Neural progenitor cell (in vitro differentiated cells): ENCODE measurements at regions not wholly inside any gene's neighbourhood (a gene's known extent, or its start where the extent isn't known, plus 50 kb on each side); places are given as distances from the start of the nearest gene placed in this dataset.

Experiments
- DNase-seq: peaks from one replicate; pipeline ENCODE4 v3.0.0-alpha.2; 2016; ENCODE audit warnings: low spot score
- H2AFZ ChIP-seq: fragments of 200-600 bp; sonication (generic); replicated peaks from 2 replicates; pipeline ENCODE4 v1.6.1; 2016; ENCODE audit warnings: antibody characterized with exemption
- H3F3A ChIP-seq: fragments of 200-600 bp; sonication (generic); 2 replicates; pipeline ENCODE4 v1.6.1; 2016; ENCODE audit warnings: antibody characterized with exemption, low read depth
- H3K27ac ChIP-seq: fragments of 200-600 bp; sonication (generic); 2 replicates; pipeline ENCODE4 v1.5.1; 2016; ENCODE audit warnings: mild to moderate bottlenecking
- H3K27me3 ChIP-seq: fragments of 200-600 bp; sonication (generic); 2 replicates; pipeline ENCODE4 v1.6.1; 2016; ENCODE audit warnings: mild to moderate bottlenecking, moderate library complexity
- H3K36me3 ChIP-seq: fragments of 200-600 bp; sonication (generic); 2 replicates; pipeline ENCODE4 v1.5.1; 2016
- H3K4me1 ChIP-seq: fragments of 200-600 bp; sonication (generic); 2 replicates; pipeline ENCODE4 v1.6.1; 2016; ENCODE audit warnings: mixed run types
- H3K4me2 ChIP-seq: fragments of 200-600 bp; sonication (generic); 2 replicates; pipeline ENCODE4 v1.6.1; 2016
- H3K4me3 ChIP-seq: fragments of 200-600 bp; sonication (generic); 2 replicates; pipeline ENCODE4 v1.5.1; 2016
- H3K79me2 ChIP-seq: fragments of 200-600 bp; sonication (generic); 2 replicates; pipeline ENCODE4 v1.6.1; 2016; ENCODE audit warnings: low read depth
- H3K9ac ChIP-seq: fragments of 200-600 bp; sonication (generic); 2 replicates; pipeline ENCODE4 v1.6.1; 2016
- H3K9me3 ChIP-seq: fragments of 200-600 bp; sonication (generic); 2 replicates; pipeline ENCODE4 v1.5.1; 2016; ENCODE audit warnings: low read depth
- H4K20me1 ChIP-seq: fragments of 200-600 bp; sonication (generic); 2 replicates; pipeline ENCODE4 v1.6.1; 2016; ENCODE audit warnings: low read depth
- H3K27ac Mint-ChIP-seq: 3 replicates; pipeline ENCODE4 v1.8.0; 2021; ENCODE audit warnings: mixed read lengths
- H3K27me3 Mint-ChIP-seq: 2 replicates; pipeline ENCODE4 v1.8.0; 2022; ENCODE audit warnings: low read depth, mild to moderate bottlenecking, inconsistent platforms, moderate library complexity, mixed read lengths; ENCODE audit not compliant: insufficient read depth
- H3K36me3 Mint-ChIP-seq: 3 replicates; pipeline ENCODE4 v1.8.0; 2021; ENCODE audit warnings: mixed read lengths
- H3K4me1 Mint-ChIP-seq: 3 replicates; pipeline ENCODE4 v1.8.0; 2021; ENCODE audit warnings: mixed read lengths
- H3K4me3 Mint-ChIP-seq: 3 replicates; pipeline ENCODE4 v1.8.0; 2021; ENCODE audit warnings: mild to moderate bottlenecking, moderate library complexity, mixed read lengths
- H3K9me3 Mint-ChIP-seq: 3 replicates; pipeline ENCODE4 v1.8.0; 2020; ENCODE audit warnings: mixed read lengths
- EZH2 ChIP-seq: fragments of 200-600 bp; sonication (generic); IDR thresholded peaks from 2 replicates; pipeline ENCODE4 v1.6.1; 2017; ENCODE audit warnings: antibody characterized with exemption, mild to moderate bottlenecking, moderate library complexity
- EZH2phosphoT487 ChIP-seq: fragments of 200-600 bp; sonication (generic); IDR thresholded peaks from 2 replicates; pipeline ENCODE4 v1.6.1; 2017; ENCODE audit warnings: antibody characterized with exemption
- TF ChIP-seq, protein P1 (sequence below): fragments of 200-600 bp; sonication (generic); IDR thresholded peaks from 2 replicates; pipeline ENCODE4 v1.5.1; 2017; ENCODE audit warnings: antibody characterized with exemption, mild to moderate bottlenecking

DNA sequence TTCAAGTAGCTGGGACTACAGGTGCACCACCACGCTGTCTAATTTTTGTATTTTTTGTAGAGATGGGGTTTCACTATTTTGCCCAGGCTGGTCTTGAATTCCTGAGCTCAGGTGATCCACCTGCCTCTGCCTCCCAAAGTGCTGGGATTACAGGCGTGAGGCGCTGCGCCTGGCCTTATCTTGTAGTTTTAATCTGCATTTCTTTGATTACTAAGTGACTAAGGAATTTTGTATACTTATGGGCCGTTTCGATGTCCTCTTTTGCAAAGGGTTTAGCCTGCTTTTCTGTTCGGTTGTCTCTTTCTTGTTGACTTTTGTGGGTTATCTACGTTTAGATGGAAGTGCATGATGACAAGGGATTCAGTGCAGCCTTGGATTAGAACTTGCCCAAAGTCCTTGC is 500.6 kb downstream of the QKI start:
- Histone ChIP-seq H3K4me2 (no peak overlapping the region), H2AFZ (no peak overlapping the region), H3K9me3 (no peaks in the 10 kb centered on the region), H3K9ac (no peak overlapping the region), H3K27ac (no peak overlapping the region), H3K36me3 (no peaks in the 10 kb centered on the region), H3K4me3 (no peak overlapping the region), H3F3A (no peaks in the 10 kb centered on the region), H4K20me1 (no peaks in the 10 kb centered on the region), H3K27me3 (no peaks in the 10 kb centered on the region), H3K4me1 (peaks cover 3% of the 10 kb centered on the region), H3K79me2 (no peaks in the 10 kb centered on the region)
- Mint-ChIP-seq H3K4me3 (no peak overlapping the region), H3K27ac (no peak overlapping the region), H3K27me3 (peaks cover 3% of the 10 kb centered on the region), H3K9me3 (no peaks in the 10 kb centered on the region), H3K4me1 (peaks cover 8% of the 10 kb centered on the region), H3K36me3 (no peaks in the 10 kb centered on the region)
- no peak for TF ChIP-seq EZH2phosphoT487
- TF ChIP-seq, protein P1, sequence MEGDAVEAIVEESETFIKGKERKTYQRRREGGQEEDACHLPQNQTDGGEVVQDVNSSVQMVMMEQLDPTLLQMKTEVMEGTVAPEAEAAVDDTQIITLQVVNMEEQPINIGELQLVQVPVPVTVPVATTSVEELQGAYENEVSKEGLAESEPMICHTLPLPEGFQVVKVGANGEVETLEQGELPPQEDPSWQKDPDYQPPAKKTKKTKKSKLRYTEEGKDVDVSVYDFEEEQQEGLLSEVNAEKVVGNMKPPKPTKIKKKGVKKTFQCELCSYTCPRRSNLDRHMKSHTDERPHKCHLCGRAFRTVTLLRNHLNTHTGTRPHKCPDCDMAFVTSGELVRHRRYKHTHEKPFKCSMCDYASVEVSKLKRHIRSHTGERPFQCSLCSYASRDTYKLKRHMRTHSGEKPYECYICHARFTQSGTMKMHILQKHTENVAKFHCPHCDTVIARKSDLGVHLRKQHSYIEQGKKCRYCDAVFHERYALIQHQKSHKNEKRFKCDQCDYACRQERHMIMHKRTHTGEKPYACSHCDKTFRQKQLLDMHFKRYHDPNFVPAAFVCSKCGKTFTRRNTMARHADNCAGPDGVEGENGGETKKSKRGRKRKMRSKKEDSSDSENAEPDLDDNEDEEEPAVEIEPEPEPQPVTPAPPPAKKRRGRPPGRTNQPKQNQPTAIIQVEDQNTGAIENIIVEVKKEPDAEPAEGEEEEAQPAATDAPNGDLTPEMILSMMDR: no peak
- no peak for TF ChIP-seq EZH2
- DNase-seq: no peak

DNA sequence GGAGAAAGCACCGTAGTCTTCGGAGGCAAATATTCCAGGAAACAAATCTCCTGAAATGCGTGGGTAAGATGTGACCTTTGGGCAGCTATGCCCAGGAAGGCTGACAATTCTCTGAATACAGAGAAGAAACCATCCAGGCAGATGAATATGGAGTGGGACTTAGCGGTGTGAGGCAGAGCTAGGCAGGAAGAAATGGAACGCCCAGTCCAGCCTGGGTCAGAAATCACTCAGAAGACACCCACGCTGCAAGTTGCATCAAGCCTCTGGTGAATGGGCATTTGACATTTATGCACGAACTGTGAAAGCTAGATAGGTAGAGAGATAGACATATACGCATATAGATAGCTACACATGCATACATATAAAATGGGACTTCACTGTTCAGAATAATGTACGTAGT is 498.5 kb downstream of the QKI start:
- Mint-ChIP-seq H3K9me3 (no peaks in the 10 kb centered on the region), H3K27me3 (peaks cover 3% of the 10 kb centered on the region), H3K36me3 (no peaks in the 10 kb centered on the region), H3K4me3 (no peak overlapping the region), H3K27ac (no peak overlapping the region), H3K4me1 (peaks cover 9% of the 10 kb centered on the region)
- Histone ChIP-seq H3F3A (no peaks in the 10 kb centered on the region), H3K4me2 (no peak overlapping the region), H3K79me2 (no peaks in the 10 kb centered on the region), H3K4me1 (peaks cover 3% of the 10 kb centered on the region), H4K20me1 (no peaks in the 10 kb centered on the region), H3K27me3 (no peaks in the 10 kb centered on the region), H3K4me3 (no peak overlapping the region), H3K36me3 (no peaks in the 10 kb centered on the region), H3K27ac (no peak overlapping the region), H2AFZ (no peak overlapping the region), H3K9ac (no peak overlapping the region), H3K9me3 (no peaks in the 10 kb centered on the region)
- no peak for DNase-seq
- no peak for TF ChIP-seq EZH2phosphoT487
- TF ChIP-seq, protein P1: no peak
- TF ChIP-seq EZH2: no peak

DNA sequence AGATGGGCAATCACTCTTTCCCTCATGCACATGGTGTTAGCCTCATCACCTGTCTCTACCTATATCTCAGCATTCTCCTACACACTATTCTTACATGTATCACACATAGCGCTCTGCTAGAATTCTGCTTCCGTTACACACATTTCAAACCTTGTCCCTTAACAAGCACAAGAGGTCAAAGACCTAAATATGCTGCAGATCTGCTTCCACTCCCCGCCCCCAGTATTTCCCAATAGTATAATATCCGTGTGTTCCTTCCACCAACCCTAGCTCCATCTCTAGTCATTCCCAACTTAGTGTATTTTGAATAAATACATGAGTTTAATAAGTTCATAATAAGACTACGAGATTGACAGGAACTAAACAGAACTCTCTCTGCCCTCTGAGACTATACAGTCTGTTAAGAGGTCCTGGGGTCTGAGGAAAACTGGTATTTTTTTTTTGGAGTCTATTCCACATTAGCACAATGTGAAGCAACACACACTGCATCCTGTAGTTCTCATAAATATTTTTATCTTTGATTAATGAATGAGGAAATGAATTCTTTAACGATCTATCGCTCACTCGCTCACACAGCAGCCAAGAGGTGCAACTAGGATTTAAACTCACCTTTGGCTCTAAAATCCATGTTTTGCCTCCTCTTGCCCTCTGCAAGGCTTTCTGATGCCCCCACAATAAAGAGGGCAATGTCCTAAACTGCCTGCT is 491.6 kb downstream of the QKI start:
- peaks cover 3% of the 10 kb centered on the region for H3K27me3 Mint-ChIP-seq
- DNase-seq: no peak
- no peak overlapping the region for H3K27ac ChIP-seq

More for the DNA sequence above, 491.6 kb downstream of the QKI start:
- no peak overlapping the region for H3K9ac ChIP-seq
- H3K36me3 ChIP-seq: no peaks in the 10 kb centered on the region
- H3K4me3 ChIP-seq: no peak overlapping the region
- no peak overlapping the region for H3K4me2 ChIP-seq
- Mint-ChIP-seq H3K4me1 (peaks cover 18% of the 10 kb centered on the region), H3K9me3 (peaks cover 5% of the 10 kb centered on the region), H3K36me3 (no peaks in the 10 kb centered on the region), H3K4me3 (no peak overlapping the region), H3K27ac (no peak overlapping the region)
- no peaks in the 10 kb centered on the region for H3K79me2 ChIP-seq
- no peak overlapping the region for H2AFZ ChIP-seq
- TF ChIP-seq, protein P1: no peak
- no peak for TF ChIP-seq EZH2phosphoT487
- TF ChIP-seq EZH2: no peak
- H3K4me1 ChIP-seq: no peaks in the 10 kb centered on the region
- no peaks in the 10 kb centered on the region for H4K20me1 ChIP-seq
- H3K9me3 ChIP-seq: no peaks in the 10 kb centered on the region
- H3F3A ChIP-seq: no peaks in the 10 kb centered on the region
- H3K27me3 ChIP-seq: no peaks in the 10 kb centered on the region
